GM12873 (cell line): ENCODE measurements at regions not wholly inside any gene's neighbourhood (a gene's known extent, or its start where the extent isn't known, plus 50 kb on each side); places are given as distances from the start of the nearest gene placed in this dataset.

Source experiments
- CTCF ChIP-seq: IDR thresholded peaks from 2 replicates; pipeline ENCODE4 v1.5.1; 2012; ENCODE audit warnings: low read depth, mild to moderate bottlenecking, moderate library complexity, low read length, control low read depth; ENCODE audit not compliant: insufficient read depth; ENCODE audit errors: missing control alignments

- no peak for TF ChIP-seq CTCF
Observed at GRCh38 chr2:133680343-133681049, 112.2 kb upstream of the NCKAP5 start.

- no peak for TF ChIP-seq CTCF
Observed at GRCh38 chr2:133682347-133682746, 114.1 kb upstream of the NCKAP5 start.

- TF ChIP-seq CTCF: no peak
Observed at GRCh38 chr2:133682906-133683305, 114.6 kb upstream of the NCKAP5 start.

- no peak for TF ChIP-seq CTCF
Observed at GRCh38 chr2:133685636-133686215, 117.5 kb upstream of the NCKAP5 start.

- no peak for TF ChIP-seq CTCF
Observed at GRCh38 chr2:133690780-133691179, 122.5 kb upstream of the NCKAP5 start.

- TF ChIP-seq CTCF: no peak
Observed at GRCh38 chr2:133691336-133691735, 123.1 kb upstream of the NCKAP5 start.

- TF ChIP-seq CTCF: no peak
Observed at GRCh38 chr2:133705287-133705686, 137.0 kb upstream of the NCKAP5 start.
